ENCODE measurements at regions not wholly inside any gene's neighbourhood (a gene's known extent, or its start where the extent isn't known, plus 50 kb on each side); places are given as distances from the start of the nearest gene placed in this dataset.

DNA sequence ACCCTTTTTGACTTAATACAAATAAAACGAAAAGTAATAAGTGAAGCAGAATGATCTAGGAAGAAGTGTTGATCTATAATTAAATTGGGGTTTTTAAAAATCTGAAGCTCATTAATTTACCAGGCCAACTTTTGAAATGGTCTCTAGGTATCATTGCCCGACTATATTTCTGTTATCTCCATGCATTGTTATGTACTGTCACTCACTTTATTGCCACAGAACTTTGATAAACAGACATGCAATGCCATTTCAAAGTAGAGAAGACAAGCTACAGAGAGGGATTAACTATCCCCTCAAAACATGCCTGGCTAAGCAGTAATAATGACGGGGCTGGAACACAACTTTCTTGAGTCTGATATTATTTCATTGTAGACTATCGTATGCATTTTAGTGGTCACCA lies 147.6 kb upstream of the ITGA4 start:
- no TSS peak for BruUV-seq (replicated peaks)
- H3K36me3 ChIP-seq (ENCODE audit: control insufficient read depth in 1 of 2, insufficient read depth in 2 of 2, low read length in 2 of 2), result no peaks in the 10 kb centered on the region

More for the DNA sequence above, 147.6 kb upstream of the ITGA4 start:
- Histone ChIP-seq H4K20me1 (ENCODE audit: insufficient read depth) (no peaks in the 10 kb centered on the region), H3K9ac (ENCODE audit: low read length) (no peak overlapping the region), H3K27me3 (ENCODE audit: insufficient read depth, low read length) (no peaks in the 10 kb centered on the region), H3K9me2 (ENCODE audit: insufficient read depth) (no peaks in the 10 kb centered on the region), H3K4me1 (ENCODE audit: control insufficient read depth in 1 of 2, insufficient read depth in 2 of 2, low read length in 2 of 2) (no peaks in the 10 kb centered on the region), H3K27ac (ENCODE audit: low read depth, low read length) (no peak overlapping the region), H3K79me2 (ENCODE audit: insufficient read depth, low read length) (no peaks in the 10 kb centered on the region), H3K4me2 (ENCODE audit: low read length) (no peak overlapping the region), H3K4me3 (replicated peaks in 1 of 2; ENCODE audit: low read depth in 1 of 2, low read length in 2 of 2) (no peak overlapping the region), H3K9me3 (ENCODE audit: control insufficient read depth in 1 of 2, insufficient read depth in 1 of 2, low read depth in 1 of 2, low read length in 2 of 2) (no peaks in the 10 kb centered on the region), H2AFZ (ENCODE audit: low read depth, low read length, poor library complexity, severe bottlenecking) (peak overlapping the region; percentile 22)
- ChIA-PET POLR2A (no interaction called here), CTCF (no interaction called here), RAD21 (ENCODE audit: low non-redundant PET in 1 of 2, low total read pairs in 2 of 2, uncharacterized antibody in 2 of 2, unreplicated experiment in 2 of 2) (no interaction called here)
- intact Hi-C loops (cut with micrococcal nuclease), result no loop called here
- DNase-seq (ENCODE audit: low read depth, low spot score), result no peak
- TF ChIP-seq ELF1 (IDR thresholded peaks at IDR 0.05; ENCODE audit: borderline replicate concordance, low read depth) (no peak), ZFX (IDR thresholded peaks at IDR 0.05) (no peak), SIN3A (IDR thresholded peaks at IDR 0.05; ENCODE audit: low read depth) (no peak), POLR2A (IDR thresholded peaks at IDR 0.05; ENCODE audit: borderline replicate concordance, extremely low read depth, insufficient read depth, insufficient read length) (no peak), RAD21 (IDR thresholded peaks at IDR 0.05; ENCODE audit: low read depth) (no peak), SP1 (IDR thresholded peaks at IDR 0.05; ENCODE audit: low read depth) (no peak), TCF7L2 (IDR thresholded peaks at IDR 0.05; ENCODE audit: borderline replicate concordance, extremely low read depth, insufficient read depth, insufficient read length) (no peak), YY1 (IDR thresholded peaks at IDR 0.05; ENCODE audit: extremely low read depth, insufficient replicate concordance, low read depth, low read length) (no peak), POLR2AphosphoS5 (IDR thresholded peaks at IDR 0.05; ENCODE audit: low read depth, low read length) (no peak), SRF (IDR thresholded peaks at IDR 0.05; ENCODE audit: low read depth) (no peak)
- TF ChIP-seq, protein P1, sequence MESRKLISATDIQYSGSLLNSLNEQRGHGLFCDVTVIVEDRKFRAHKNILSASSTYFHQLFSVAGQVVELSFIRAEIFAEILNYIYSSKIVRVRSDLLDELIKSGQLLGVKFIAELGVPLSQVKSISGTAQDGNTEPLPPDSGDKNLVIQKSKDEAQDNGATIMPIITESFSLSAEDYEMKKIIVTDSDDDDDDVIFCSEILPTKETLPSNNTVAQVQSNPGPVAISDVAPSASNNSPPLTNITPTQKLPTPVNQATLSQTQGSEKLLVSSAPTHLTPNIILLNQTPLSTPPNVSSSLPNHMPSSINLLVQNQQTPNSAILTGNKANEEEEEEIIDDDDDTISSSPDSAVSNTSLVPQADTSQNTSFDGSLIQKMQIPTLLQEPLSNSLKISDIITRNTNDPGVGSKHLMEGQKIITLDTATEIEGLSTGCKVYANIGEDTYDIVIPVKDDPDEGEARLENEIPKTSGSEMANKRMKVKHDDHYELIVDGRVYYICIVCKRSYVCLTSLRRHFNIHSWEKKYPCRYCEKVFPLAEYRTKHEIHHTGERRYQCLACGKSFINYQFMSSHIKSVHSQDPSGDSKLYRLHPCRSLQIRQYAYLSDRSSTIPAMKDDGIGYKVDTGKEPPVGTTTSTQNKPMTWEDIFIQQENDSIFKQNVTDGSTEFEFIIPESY (IDR thresholded peaks at IDR 0.05; ENCODE audit: extremely low read depth, insufficient replicate concordance, low read length), result no peak
- TF ChIP-seq, protein P2, sequence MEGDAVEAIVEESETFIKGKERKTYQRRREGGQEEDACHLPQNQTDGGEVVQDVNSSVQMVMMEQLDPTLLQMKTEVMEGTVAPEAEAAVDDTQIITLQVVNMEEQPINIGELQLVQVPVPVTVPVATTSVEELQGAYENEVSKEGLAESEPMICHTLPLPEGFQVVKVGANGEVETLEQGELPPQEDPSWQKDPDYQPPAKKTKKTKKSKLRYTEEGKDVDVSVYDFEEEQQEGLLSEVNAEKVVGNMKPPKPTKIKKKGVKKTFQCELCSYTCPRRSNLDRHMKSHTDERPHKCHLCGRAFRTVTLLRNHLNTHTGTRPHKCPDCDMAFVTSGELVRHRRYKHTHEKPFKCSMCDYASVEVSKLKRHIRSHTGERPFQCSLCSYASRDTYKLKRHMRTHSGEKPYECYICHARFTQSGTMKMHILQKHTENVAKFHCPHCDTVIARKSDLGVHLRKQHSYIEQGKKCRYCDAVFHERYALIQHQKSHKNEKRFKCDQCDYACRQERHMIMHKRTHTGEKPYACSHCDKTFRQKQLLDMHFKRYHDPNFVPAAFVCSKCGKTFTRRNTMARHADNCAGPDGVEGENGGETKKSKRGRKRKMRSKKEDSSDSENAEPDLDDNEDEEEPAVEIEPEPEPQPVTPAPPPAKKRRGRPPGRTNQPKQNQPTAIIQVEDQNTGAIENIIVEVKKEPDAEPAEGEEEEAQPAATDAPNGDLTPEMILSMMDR (IDR thresholded peaks at IDR 0.05 in 2 of 3, conservative IDR thresholded peaks at IDR 0.05 in 1 of 3; ENCODE audit: borderline replicate concordance in 1 of 3, insufficient read depth in 1 of 3, low read depth in 2 of 3, low read length in 2 of 3), result no peak
- no peak for ATAC-seq

All from HCT116 (cell line).